ENCODE measurements at regions not wholly inside any gene's neighbourhood (a gene's known extent, or its start where the extent isn't known, plus 50 kb on each side); places are given as distances from the start of the nearest gene placed in this dataset.
"Not testable (repeated sequence)": the region's sequence is repeated elsewhere in the genome, so short reads cannot be mapped to it uniquely, and the experiment has no call there.

DNA sequence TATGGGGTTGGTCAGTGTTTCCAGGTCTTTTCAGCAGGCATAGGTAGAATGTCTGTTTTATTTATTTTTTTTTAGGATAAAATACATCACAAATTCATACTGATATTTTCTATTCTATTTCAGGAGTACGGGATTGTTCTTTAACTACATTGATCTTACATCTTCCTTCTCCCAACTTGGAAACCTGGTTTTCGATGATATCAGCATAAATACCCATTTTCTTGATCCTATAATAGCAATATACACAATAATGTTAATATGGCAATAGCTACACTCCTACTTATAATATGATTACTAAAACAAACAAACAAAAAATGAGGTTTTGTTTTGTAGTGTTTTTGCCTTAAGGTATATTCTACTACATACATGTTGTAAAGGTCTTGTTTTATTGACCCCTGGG is 962.4 kb upstream of the GOT2 start:
- no peak for DNase-seq

DNA sequence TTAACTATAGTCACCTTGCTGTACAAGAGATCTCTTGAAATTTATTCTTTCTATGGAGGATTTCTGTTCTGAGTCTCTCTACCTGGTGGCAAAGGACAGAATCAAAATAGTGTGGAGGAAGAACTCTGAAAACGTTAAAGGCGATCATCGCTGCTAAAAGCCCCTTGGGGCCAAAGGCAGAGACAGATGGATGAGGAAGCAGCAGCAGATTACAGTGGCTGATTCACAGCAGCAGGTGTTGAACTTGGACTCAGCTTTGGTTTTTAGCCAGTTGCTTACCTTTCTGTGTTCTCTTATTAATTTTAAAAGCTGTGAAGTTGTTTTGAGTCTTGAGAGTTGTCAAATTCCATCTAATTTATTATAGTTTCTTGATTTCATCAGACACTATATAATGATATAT is 956.1 kb upstream of the GOT2 start:
- no peak for DNase-seq

DNA sequence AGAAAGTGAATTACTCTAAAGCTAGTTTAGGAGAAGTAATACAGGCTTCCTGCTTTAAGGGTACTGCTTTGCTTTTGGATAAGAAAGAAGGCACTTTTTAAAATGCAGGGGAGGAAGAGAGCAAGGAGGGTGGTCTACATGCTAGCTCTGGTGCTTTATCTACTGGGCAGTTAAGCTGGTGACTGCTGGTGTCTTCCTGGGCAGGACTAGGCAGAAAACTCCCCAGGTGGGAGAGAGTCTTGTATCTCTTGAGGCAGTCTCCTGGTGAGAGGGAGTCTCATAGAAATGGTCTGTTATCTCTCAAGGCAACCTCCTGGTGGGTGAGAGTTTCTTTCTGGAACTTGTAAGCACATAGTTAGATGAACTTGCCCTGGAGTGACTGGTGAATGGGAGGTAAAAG is 953.9 kb upstream of the GOT2 start:
- no peak for DNase-seq

DNA sequence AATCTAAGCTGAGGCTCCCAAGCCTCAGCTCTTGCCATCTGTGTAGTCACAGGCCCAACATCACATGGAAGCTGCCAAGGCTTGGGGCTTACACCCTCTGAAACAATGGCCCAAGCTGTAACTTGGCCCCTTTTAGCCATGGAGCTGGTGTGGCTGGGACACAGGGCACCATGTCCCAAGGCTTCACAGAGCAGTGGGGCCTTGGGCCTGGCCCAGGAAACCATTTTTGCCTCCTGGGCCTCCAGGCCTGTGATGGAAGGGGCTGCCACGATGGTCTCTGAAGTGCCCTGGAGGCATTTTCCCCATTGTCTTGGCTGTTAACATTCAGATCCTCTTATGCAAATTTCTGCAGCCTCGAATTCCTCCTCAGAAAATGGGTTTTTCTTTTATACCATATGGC is 952.3 kb upstream of the GOT2 start:
- no peak for DNase-seq

DNA sequence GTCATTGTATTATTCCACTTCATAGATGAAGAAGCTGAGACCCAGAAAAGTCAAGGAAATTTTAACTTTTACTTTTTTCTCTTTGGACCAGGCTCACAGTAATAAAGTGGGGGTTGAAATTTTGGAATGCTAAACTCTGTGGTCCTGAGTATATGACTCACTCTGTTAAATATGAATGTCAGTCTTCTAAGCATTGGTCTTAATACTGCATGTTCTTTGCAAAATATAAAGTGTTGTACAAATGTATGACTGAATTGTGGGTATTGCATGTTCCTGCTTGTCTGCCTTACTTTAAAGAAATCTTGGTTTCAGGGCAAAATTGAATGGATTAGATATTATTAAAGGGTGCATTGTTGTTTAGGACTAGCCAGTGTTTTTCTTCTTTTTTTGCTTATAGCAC is 950.8 kb upstream of the GOT2 start:
- DNase-seq = no peak

DNA sequence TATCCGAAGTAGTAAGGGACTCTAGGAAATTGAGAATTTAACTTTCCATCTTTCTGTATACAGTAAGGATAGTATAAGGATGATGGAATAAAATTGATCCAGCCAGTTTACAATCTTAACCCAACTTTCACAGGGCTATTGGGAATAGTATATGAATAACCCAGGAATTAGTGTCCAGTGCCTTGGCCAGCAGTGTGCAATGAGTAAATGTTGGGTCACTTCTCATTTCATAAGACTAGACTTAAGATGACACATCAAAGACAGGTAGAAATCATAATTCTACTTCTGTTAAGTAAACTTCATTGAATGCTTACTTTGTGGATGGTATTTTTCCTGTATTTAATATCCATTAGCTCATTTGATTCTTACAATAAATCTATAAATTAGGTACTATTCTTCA is 949.6 kb upstream of the GOT2 start:
- DNase-seq = no peak

DNA sequence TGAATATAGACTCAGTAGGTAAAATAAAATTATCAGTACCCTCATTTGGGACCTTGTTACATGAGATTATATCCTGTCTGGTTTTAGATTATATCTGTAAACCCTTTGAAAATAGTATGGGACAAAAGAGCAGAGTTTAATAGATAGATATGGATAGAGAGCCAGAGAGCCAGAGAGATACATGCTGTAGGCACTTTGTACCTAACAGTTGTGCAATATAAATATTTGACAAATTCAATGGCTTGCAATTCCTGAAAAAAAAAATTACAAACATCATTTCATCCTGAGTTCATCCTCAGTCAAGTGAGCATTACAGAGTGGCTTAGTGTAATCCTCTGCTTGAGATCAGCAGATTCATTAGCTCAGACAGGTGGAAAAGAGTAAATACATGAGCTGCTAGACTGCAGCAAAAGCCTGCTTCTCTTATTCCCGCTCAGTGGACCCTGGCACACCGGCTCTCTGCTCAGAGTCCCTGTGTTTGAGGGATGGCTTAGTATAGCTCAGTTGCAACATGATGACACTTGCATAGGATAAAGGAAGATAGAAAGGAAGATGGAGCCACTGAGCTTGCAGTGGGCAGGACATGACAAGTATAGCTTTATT is 931.6 kb upstream of the GOT2 start:
- no peak for DNase-seq

DNA sequence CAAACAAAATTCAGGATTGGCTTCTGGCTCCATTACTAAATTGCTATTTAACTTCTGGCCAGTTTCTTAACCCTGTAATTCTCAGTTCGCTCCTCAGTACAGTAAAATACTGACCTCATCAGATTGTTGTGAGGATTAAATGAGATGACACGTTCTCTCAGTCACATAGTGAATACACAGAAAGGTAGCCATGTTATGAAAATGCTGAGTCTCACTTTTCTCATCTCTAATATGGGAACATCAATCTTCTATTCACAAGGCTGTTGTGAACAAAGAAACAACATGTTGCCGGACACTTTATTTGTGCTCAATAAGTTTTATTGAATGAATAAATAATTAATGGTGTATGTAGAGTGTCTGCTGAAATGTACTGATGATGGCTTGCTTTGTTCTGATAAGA is 924.5 kb upstream of the GOT2 start:
- no peak for DNase-seq

DNA sequence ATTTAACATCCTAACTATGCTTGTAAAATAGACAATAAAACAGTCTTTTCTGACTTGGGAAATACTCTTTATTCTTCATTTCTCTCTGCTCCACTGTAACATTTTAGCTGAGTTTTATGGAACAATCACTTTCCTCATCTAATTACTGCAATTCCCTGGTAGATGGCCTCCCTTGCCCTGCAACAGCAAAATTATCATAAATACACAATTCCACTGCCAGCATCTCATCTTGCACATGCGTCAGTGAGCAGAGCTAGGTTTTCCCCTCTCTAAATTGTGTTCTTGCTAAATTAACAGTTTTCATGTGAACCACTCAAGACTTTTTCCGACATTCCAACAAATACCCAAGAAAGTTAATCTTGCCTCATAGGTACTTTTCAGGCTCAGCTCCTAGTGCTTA is 920.9 kb upstream of the GOT2 start:
- no peak for DNase-seq

DNA sequence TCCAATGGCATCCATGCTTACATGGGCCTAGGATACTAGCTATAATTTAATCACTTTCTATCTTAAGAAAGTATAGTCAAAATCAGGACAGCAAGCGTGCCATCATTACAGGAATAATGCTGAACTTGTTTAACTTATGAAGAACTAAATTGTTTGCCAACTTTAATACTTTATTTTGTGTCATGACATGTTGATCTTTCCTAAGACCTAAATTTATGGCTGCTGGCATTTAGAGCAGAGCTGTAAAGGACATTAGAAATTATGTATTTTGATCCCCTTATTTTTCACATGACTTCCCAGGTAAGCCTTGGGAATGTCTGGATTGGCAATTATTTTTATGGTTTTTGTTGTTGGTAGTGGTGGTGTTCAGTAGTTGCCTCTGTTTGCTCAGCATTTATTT is 920.3 kb upstream of the GOT2 start:
- no peak for DNase-seq

DNA sequence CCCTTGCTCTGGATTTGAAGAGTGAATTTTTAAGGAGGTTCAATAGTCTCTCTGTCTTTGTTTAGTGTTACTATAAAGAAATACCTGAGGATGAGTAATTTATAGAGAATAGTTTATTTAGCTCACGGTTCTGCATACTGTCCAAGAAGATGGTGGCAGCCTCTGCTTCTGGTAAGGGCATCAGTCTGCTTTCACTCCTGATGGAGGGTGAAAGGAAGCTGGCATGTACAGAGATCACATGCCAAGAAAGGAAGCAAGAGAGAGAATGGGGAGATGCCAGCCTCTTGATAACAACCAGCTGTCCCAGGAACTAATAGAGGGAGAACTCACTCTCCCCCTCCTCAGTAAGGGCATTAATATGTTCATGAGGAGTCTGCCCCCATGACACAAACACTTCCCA is 917.5 kb upstream of the GOT2 start:
- no peak for DNase-seq

DNA sequence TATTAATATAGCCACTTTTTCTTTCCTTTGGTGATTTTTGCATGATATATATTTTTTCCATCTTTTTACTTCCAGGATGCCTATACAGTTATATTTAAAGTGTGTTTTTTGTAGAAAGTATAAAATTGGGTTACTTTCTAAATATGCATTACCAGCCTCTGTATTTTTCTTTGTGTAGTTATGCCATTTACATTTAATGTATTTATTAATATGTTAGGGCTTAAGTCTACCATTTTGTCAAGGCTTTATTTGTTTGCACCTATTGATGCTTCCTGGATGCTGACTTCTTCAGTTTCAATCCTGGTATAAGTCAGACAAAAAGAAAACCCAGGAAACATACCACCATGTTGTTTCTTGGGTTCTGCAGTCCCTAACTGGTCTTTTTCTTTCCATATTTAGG is 911.1 kb upstream of the GOT2 start:
- DNase-seq = no peak

DNA sequence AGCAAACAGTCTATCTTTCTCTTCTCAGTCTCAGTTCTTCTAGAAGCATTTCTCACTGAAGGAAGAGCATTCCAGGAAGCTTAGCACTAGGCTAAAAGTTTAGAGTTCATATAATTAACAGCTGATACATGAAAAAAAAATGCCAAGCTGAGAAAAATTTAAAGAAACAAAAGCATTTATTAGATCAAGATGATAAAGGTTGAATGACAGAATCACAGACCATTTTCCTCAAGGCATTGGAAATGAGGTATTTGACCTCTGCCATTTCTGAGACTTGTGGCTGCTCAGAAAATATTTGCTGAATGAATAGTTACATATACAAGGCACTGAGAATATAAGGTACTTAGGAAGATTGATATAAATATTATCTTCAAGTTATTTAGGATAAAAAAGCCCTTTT is 901.6 kb upstream of the GOT2 start:
- DNase-seq = no peak

DNA sequence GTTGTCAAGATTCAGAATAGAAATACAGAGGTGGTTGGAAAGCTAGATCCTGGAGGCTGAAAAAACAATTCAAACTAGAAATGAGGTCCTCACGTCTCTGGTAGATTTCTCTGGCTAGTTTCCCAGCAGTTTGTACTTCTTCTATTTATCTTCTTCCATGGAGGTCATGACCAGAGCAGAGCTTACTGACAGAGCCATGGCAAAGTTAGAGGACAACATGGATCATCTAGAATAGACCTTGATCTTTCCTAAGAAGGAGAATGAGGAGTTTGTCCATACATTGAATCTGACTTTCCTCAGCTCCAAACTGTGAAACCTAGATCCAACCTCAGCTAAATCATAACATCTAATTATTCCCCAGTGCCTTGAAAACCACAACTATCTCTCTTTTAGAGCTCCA is 900.8 kb upstream of the GOT2 start:
- DNase-seq = no peak

DNA sequence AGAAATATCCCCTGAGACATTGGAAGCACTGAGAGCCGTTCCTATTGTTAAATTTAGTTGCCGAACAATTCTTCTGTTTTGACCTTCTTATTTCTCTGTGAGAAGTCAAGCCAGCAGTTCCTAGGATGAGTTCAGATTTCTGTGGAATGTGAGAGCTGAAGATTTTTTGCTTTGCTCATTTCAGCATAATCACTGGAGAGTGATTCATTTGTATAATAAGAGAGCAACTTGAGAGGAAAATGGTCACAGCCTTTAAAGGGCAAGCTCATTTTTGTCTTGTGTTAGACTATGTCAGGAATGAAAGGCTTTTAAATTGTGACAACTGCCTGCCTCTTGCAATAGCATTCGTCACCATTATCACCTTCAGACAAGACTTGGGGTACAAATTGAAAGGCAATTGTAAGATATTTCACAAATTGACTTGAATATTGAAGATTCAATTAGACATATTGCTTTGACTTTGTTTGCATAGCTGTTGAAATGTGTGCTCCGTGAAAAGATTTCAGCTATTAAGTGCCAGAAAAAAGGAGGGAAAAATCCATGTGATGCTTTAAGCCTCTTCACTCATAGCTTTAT is 900.0 kb upstream of the GOT2 start:
- DNase-seq = no peak

DNA sequence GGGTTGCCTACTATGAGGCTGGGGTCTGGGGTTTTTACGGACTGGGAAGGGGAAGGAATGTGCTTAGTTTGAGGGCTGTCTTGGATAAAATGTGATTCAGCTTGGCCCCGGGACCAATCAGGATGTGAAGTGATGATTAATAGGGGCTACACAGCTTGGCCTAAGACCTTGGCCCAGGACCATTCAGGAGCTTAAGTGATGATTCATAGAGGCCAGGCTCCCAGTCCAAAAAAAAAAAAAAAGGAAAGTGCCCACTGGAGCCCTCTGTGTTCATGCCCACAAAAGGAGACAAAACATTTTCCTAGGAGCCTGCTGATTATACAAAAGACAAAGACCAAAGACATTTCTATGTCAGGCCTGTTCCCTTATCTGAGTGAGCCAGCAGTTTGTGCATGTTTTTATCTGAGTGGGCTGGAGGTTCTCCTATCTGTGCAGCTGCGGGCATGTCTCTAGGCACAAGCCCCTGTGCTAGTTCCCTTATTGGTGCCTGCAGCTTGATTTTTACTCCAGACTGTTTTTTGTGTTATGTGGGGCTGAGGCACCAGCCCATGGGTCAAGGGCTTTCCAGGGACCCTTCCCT is 898.2 kb upstream of the GOT2 start:
- DNase-seq = no peak

DNA sequence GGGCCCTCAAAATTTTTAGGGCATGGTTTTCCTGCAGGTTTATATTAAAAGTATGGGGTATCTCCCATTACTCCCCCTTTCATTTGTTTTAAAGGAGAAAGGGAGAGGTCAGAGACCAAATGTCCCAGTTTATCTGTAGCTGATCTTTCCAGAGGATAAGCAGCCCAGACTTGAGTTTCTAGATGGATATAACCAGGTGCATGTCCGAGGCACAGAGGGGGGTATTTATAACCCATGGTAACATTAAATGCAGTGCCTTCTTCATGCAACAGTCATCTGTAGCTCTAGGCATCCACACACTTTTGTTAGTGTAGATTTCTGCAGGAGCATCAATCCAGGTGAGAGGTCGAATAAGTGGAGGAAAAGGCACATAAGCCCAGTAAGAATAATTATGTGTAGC is 890.3 kb upstream of the GOT2 start:
- not testable (repeated sequence) for DNase-seq

DNA sequence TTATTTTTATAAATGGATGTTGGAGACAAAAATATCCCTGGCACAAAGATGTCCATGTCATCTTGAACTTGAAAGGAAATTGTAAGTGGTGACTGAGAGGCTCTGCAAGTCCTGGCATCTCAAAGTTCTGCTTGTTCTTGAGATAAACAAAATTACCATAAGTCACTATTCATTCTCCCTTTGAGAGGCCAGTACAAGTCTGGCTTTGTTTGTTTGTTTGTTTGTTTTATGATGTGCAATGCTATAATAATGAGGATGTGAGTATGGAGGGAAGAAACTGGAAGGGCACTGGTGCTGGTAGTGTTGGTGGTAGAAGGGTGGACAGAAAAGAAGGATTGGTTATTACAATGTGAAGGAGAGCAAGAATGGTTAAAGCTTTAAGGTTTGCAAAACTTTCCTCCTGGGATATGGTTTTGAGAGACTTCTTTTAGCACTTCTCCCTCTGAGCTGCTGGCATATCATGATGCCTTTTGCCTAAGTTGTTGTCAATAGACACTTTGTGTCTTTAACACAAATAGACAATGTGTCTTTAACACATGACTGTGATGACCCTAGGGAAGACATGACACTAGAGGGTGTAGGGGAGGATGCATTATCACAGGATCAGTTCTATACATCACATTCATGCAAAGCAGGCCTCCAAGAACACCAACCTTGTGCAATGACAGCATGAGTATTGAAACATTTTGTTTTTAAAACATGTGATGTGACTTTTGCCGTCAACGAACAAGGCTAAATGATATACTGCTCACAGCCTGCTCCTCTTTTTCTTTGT is 880.5 kb upstream of the GOT2 start:
- DNase-seq = no peak

DNA sequence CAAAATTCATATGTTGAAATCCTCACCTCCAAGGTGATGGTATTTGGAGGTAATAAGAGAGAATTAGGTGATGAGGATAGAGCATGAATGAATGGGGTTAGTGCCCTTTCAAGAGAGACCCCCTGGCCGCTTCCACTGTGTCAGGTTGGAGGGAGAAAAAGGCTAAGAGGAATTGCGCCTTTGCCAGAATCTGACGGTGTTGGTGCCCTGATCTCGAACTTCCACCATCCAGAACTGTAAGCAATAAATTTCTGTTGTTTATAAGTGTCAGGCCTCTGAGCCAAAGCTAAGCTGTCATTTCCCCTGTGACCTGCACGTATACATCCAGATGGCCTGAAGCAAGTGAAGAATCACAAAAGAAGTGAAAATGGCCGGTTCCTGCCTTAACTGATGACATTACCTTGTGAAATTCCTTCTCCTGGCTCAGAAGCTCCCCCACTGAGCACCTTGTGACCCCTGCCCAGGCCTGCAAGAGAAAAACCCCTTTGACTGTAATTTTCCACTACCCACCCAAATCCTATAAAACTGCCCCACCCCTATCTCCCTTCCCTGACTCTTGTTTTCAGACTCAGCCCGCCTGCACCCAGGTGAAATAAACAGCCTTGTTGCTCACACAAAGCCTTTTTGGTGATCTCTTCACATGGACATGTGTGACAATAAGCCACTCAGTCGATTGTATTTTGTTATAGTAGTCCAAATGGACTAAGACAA is 878.9 kb upstream of the GOT2 start:
- not testable (repeated sequence) for DNase-seq

DNA sequence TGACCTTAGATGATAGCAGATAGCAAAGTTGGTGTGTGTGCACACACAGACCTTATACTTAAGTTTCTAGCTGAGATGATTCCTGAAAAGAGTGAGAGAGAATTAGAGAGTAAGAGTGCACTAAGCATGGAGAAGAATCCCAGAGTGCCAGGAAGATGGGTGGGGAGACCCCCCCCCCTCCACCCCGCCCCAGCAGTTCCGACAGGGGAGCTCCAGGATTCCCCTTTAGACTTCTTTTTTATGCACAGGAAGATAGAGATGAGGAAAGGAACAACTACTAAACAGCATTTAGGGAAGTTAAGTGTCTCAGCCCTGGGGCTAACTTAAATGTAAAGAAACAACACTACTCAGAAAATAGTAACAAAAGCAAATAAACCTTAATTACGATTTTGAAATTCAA is 878.0 kb upstream of the GOT2 start:
- no peak for DNase-seq

DNA sequence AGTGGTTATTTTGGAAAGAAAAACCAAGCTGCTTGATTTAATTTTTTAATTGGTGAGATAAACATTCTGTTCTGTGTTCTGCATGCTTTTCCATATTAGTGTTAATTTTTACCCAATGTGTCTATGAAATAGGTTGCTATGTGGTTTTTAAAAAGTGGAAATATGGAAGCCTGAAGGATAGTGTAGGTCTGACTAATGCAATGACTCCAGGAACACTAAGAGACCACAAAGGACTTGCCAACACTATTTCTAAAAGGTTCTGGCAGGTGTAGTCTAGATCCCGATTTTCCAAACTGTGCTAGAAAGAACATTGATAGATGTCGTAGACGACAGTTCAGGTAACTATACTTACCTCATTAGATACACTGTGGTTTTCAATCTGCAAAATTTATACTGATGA is 877.4 kb upstream of the GOT2 start:
- no peak for DNase-seq

DNA sequence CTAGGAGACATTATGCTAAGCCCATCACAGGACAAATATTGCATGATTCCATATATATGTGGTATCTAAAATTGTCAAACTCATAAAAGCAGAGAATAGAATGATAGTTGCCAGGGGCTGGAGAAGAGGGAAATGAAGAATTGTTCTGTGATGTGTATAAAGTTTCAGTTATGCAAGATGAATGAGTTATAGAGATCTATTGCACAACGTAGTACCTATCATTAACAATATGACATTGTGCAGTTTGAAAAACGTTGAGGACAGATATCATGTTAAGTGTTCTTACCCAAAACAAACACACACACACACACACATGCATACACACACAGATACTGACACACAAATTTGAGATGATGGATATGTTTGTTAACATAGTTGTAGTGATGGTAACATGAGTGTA is 871.6 kb upstream of the GOT2 start:
- DNase-seq = no peak

DNA sequence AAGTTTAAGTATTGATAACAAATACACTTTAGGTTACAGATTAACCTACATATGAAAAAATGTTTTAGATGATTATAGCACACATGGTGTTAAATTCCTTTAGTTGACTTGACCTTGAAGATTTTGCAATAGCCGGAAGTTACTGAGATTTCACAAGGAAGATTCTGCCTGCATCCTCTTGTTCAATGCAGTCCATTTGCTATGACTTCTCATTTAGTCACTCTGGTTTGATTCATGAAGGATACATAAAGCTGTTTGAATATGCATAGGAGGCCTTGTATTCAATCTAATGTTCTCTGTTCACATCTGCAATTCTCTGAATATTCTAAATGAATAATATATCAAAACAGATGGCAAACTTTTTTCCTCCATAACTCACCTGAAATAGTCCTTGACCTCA is 870.2 kb upstream of the GOT2 start:
- DNase-seq = no peak
